HCT116 (cell line): ENCODE measurements at regions not wholly inside any gene's neighbourhood (a gene's known extent, or its start where the extent isn't known, plus 50 kb on each side); places are given as distances from the start of the nearest gene placed in this dataset.

Experiments
- ATAC-seq: fragments of 200-7000 bp; cut with Tn5 transposase; 2 replicates; pipeline ENCODE4 v1.9.1; 2020; ENCODE audit warnings: mild to moderate bottlenecking, moderate library complexity
- BruUV-seq: library from RNA; stranded (reverse); fragments of 400-500 nt; replicated peaks from 2 replicates; lab custom pipeline; 2021; lab: Mats Ljungman, UMichigan
- CTCF ChIA-PET: fragments of 300-600 bp; sonication (Branson Sonifier 250); formaldehyde crosslinking; loops from one replicate; lab custom pipeline; 2021; ENCODE audit warnings: antibody characterized with exemption; lab: Charles Lee
- POLR2A ChIA-PET: fragments of 300-600, 350-600 bp; sonication (Branson Sonifier 250); formaldehyde crosslinking; loops from one replicate; lab custom pipeline; 2021; ENCODE audit warnings: antibody characterized with exemption; lab: Charles Lee
- RAD21 ChIA-PET, 2 experiments: fragments of 300-600 bp; sonication (Branson Sonifier 250); formaldehyde crosslinking; loops; one replicate each; lab custom pipeline; 2023; ENCODE audit warnings: low total read pairs in 2 of 2; ENCODE audit not compliant: uncharacterized antibody in 2 of 2, unreplicated experiment in 2 of 2, low non-redundant PET in 1 of 2; lab: Charles Lee
- DNase-seq: peaks from one replicate; pipeline ENCODE4 v3.0.0-alpha.2; 2010; ENCODE audit warnings: low read depth, low spot score
- H2AFZ ChIP-seq: fragments of 200-600 bp; shearing (Covaris generic), sonication (generic); 2 replicates; pipeline ENCODE4 v1.6.1; 2017; ENCODE audit warnings: low read depth, mixed run types, mixed read lengths, antibody characterized with exemption, low read length; ENCODE audit not compliant: poor library complexity, severe bottlenecking
- H3K27ac ChIP-seq: 2 replicates; pipeline ENCODE4 v1.5.1; 2012; ENCODE audit warnings: low read depth, low read length
- H3K27me3 ChIP-seq: fragments of 200-600 bp; sonication (generic); 2 replicates; pipeline ENCODE4 v1.6.1; 2016; ENCODE audit warnings: mixed run types, low read length, mixed read lengths; ENCODE audit not compliant: insufficient read depth
- H3K36me3 ChIP-seq, 2 experiments: fragments of 200-500 bp in 1 of 2; fragments of 200-600 bp in 1 of 2; sonication (Bioruptor generic) in 1 of 2; sonication (generic) in 1 of 2; 2 replicates each; pipeline versions ENCODE4 v1.5.1 to v1.6.1; 2014 to 2016; ENCODE audit warnings: low read length in 2 of 2, inconsistent platforms in 1 of 2, mixed read lengths in 1 of 2, mixed run types in 1 of 2; ENCODE audit not compliant: insufficient read depth in 2 of 2, control insufficient read depth in 1 of 2
- H3K4me1 ChIP-seq, 2 experiments: fragments of 200-600 bp in 1 of 2; sonication (generic) in 1 of 2; 2 replicates each; pipeline versions ENCODE4 v1.5.1 to v1.6.1; 2012 to 2017; ENCODE audit warnings: low read length in 2 of 2, inconsistent platforms in 1 of 2, mild to moderate bottlenecking in 1 of 2, mixed read lengths in 1 of 2, mixed run types in 1 of 2, moderate library complexity in 1 of 2; ENCODE audit not compliant: insufficient read depth in 2 of 2, control insufficient read depth in 1 of 2
- H3K4me2 ChIP-seq: fragments of 200-600 bp; sonication (generic); 2 replicates; pipeline ENCODE4 v1.6.1; 2017; ENCODE audit warnings: mixed run types, low read length, mixed read lengths
- H3K4me3 ChIP-seq, 2 experiments: fragments of 200-600 bp in 1 of 2; sonication (generic) in 1 of 2; replicated peaks in 1 of 2; 2 replicates each; pipeline ENCODE4 v1.5.1; 2011 to 2016; ENCODE audit warnings: low read length in 2 of 2, control low read depth in 1 of 2, low read depth in 1 of 2, mild to moderate bottlenecking in 1 of 2, mixed read lengths in 1 of 2, mixed run types in 1 of 2
- H3K79me2 ChIP-seq: fragments of 200-600 bp; sonication (generic); 2 replicates; pipeline ENCODE4 v1.6.1; 2017; ENCODE audit warnings: mild to moderate bottlenecking, mixed run types, low read length, moderate library complexity, mixed read lengths; ENCODE audit not compliant: insufficient read depth
- H3K9ac ChIP-seq: fragments of 200-600 bp; sonication (generic); 2 replicates; pipeline ENCODE4 v1.6.1; 2016; ENCODE audit warnings: low read length, mixed read lengths
- H3K9me2 ChIP-seq: fragments of 200-600 bp; sonication (generic), shearing (Covaris generic); 2 replicates; pipeline ENCODE4 v1.6.1; 2017; ENCODE audit warnings: mixed run types, mild to moderate bottlenecking, moderate library complexity; ENCODE audit not compliant: insufficient read depth
- H3K9me3 ChIP-seq, 2 experiments: fragments of 200-500 bp in 1 of 2; fragments of 200-600 bp in 1 of 2; sonication (Bioruptor generic) in 1 of 2; sonication (generic) in 1 of 2; 2 replicates each; pipeline ENCODE4 v1.6.1; 2014 to 2017; ENCODE audit warnings: low read length in 2 of 2, mixed read lengths in 2 of 2, inconsistent platforms in 1 of 2, low read depth in 1 of 2, mild to moderate bottlenecking in 1 of 2, mixed run types in 1 of 2, moderate library complexity in 1 of 2; ENCODE audit not compliant: control insufficient read depth in 1 of 2, insufficient read depth in 1 of 2
- H4K20me1 ChIP-seq: fragments of 200-600 bp; sonication (generic), shearing (Covaris generic); 2 replicates; pipeline ENCODE4 v1.6.1; 2017; ENCODE audit warnings: mixed run types, mild to moderate bottlenecking, moderate library complexity; ENCODE audit not compliant: insufficient read depth
- CEBPB ChIP-seq: IDR thresholded peaks from 2 replicates; pipeline ENCODE4 v1.6.1; 2012; ENCODE audit warnings: low read depth
- ELF1 ChIP-seq: IDR thresholded peaks from 2 replicates; pipeline ENCODE4 v1.6.1; 2012; ENCODE audit warnings: low read depth, borderline replicate concordance
- FOSL1 ChIP-seq: IDR thresholded peaks from 2 replicates; pipeline ENCODE4 v1.6.1; 2012; ENCODE audit warnings: low read depth
- POLR2AphosphoS5 ChIP-seq: IDR thresholded peaks from 2 replicates; pipeline ENCODE4 v1.6.1; 2011; ENCODE audit warnings: mild to moderate bottlenecking, low read depth, low read length, moderate library complexity
- RAD21 ChIP-seq: IDR thresholded peaks from 2 replicates; pipeline ENCODE4 v1.6.1; 2012; ENCODE audit warnings: low read depth, mild to moderate bottlenecking
- SRF ChIP-seq: IDR thresholded peaks from 2 replicates; pipeline ENCODE4 v1.6.1; 2012; ENCODE audit warnings: low read depth
- YY1 ChIP-seq: IDR thresholded peaks from 2 replicates; pipeline ENCODE4 v1.6.1; 2011; ENCODE audit warnings: low read length, low read depth, moderate library complexity, mild to moderate bottlenecking; ENCODE audit not compliant: insufficient replicate concordance; ENCODE audit errors: extremely low read depth
- ZNF274 ChIP-seq: fragments of 200-500 bp; sonication (Bioruptor generic); IDR thresholded peaks from 2 replicates; pipeline ENCODE4 v1.6.1; 2014; ENCODE audit warnings: mild to moderate bottlenecking, low read depth, low read length, inconsistent platforms
- intact Hi-C: fragments of 100-400 bp; cut with micrococcal nuclease; formaldehyde crosslinking; loops from 2 replicates; pipeline ENCODE4 v1.10.0; 2022
- TF ChIP-seq, protein P1 (sequence below): IDR thresholded peaks from 2 replicates; pipeline ENCODE4 v1.6.1; 2011; ENCODE audit warnings: mild to moderate bottlenecking, low read length, moderate library complexity; ENCODE audit not compliant: insufficient replicate concordance; ENCODE audit errors: extremely low read depth
- TF ChIP-seq, protein P2 (sequence below), 3 experiments: fragments of 200-600 bp in 1 of 3; sonication (generic) in 1 of 3; IDR thresholded peaks in 2 of 3; conservative IDR thresholded peaks in 1 of 3; 2 replicates each; pipeline ENCODE4 v1.5.1; 2012 to 2017; ENCODE audit warnings: low read depth in 2 of 3, low read length in 2 of 3, antibody characterized with exemption in 1 of 3, borderline replicate concordance in 1 of 3, control low read depth in 1 of 3, mild to moderate bottlenecking in 1 of 3, mixed read lengths in 1 of 3, mixed run types in 1 of 3, moderate library complexity in 1 of 3; ENCODE audit not compliant: insufficient read depth in 1 of 3
- TF ChIP-seq, protein P3 (sequence below): IDR thresholded peaks from 2 replicates; pipeline ENCODE4 v1.6.1; 2012; ENCODE audit warnings: low read depth

DNA sequence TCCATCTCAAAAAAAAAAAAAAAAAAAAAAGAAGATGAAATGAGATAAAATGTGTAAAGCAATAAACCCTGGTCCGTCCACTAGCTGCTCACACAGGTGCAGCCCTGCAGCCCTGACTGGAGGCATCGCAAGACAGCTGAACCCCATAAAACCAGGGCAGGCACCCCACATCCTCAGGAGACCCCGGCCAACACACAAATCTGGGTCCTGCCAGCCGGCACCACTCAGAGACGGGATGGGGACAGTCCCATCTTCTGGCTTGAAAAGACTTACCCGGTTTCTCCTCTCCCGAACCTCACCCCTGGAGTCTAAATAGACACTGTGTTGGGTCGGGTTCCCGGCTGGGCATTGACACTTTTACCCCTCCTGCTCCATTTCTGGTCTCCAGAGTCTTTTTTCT is 52.7 kb upstream of the TNRC6C start:
- no peak overlapping the region for H3K9ac ChIP-seq
- no peaks in the 10 kb centered on the region for H3K9me2 ChIP-seq
- H3K9me3 ChIP-seq, result no peaks in the 10 kb centered on the region
- POLR2A ChIA-PET, result no interaction called here
- no peaks in the 10 kb centered on the region for H3K36me3 ChIP-seq
- CTCF ChIA-PET, result interaction anchor here (1.8 kb wide), 1 partner anchor 13 kb away, joined by 5 read pairs; no protein-coding TSS in a partner anchor
- RAD21 ChIA-PET, result no interaction called here
- no TSS peak for BruUV-seq
- H4K20me1 ChIP-seq, result no peaks in the 10 kb centered on the region
- ATAC-seq, result no peak
- H3K4me2 ChIP-seq, result no peak overlapping the region
- H2AFZ ChIP-seq, result no peak overlapping the region
- H3K27ac ChIP-seq, result no peak overlapping the region
- H3K4me1 ChIP-seq, result no peaks in the 10 kb centered on the region
- peaks cover 21% of the 10 kb centered on the region; the same call in 1 of the 2 replicates for H3K27me3 ChIP-seq
- H3K4me3 ChIP-seq, result no peak overlapping the region
- no peaks in the 10 kb centered on the region for H3K79me2 ChIP-seq
- intact Hi-C loops, result no loop called here
- TF ChIP-seq, protein P1, sequence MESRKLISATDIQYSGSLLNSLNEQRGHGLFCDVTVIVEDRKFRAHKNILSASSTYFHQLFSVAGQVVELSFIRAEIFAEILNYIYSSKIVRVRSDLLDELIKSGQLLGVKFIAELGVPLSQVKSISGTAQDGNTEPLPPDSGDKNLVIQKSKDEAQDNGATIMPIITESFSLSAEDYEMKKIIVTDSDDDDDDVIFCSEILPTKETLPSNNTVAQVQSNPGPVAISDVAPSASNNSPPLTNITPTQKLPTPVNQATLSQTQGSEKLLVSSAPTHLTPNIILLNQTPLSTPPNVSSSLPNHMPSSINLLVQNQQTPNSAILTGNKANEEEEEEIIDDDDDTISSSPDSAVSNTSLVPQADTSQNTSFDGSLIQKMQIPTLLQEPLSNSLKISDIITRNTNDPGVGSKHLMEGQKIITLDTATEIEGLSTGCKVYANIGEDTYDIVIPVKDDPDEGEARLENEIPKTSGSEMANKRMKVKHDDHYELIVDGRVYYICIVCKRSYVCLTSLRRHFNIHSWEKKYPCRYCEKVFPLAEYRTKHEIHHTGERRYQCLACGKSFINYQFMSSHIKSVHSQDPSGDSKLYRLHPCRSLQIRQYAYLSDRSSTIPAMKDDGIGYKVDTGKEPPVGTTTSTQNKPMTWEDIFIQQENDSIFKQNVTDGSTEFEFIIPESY, result no peak
- TF ChIP-seq ELF1, result no peak
- TF ChIP-seq, protein P2, sequence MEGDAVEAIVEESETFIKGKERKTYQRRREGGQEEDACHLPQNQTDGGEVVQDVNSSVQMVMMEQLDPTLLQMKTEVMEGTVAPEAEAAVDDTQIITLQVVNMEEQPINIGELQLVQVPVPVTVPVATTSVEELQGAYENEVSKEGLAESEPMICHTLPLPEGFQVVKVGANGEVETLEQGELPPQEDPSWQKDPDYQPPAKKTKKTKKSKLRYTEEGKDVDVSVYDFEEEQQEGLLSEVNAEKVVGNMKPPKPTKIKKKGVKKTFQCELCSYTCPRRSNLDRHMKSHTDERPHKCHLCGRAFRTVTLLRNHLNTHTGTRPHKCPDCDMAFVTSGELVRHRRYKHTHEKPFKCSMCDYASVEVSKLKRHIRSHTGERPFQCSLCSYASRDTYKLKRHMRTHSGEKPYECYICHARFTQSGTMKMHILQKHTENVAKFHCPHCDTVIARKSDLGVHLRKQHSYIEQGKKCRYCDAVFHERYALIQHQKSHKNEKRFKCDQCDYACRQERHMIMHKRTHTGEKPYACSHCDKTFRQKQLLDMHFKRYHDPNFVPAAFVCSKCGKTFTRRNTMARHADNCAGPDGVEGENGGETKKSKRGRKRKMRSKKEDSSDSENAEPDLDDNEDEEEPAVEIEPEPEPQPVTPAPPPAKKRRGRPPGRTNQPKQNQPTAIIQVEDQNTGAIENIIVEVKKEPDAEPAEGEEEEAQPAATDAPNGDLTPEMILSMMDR (IDR thresholded peaks at IDR 0.05 in 2 of 3, conservative IDR thresholded peaks at IDR 0.05 in 1 of 3; ENCODE audit: borderline replicate concordance in 1 of 3, insufficient read depth in 1 of 3, low read depth in 2 of 3, low read length in 2 of 3), result no peak
- no peak for TF ChIP-seq POLR2AphosphoS5
- no peak for TF ChIP-seq ZNF274
- no peak for TF ChIP-seq RAD21
- TF ChIP-seq, protein P3, sequence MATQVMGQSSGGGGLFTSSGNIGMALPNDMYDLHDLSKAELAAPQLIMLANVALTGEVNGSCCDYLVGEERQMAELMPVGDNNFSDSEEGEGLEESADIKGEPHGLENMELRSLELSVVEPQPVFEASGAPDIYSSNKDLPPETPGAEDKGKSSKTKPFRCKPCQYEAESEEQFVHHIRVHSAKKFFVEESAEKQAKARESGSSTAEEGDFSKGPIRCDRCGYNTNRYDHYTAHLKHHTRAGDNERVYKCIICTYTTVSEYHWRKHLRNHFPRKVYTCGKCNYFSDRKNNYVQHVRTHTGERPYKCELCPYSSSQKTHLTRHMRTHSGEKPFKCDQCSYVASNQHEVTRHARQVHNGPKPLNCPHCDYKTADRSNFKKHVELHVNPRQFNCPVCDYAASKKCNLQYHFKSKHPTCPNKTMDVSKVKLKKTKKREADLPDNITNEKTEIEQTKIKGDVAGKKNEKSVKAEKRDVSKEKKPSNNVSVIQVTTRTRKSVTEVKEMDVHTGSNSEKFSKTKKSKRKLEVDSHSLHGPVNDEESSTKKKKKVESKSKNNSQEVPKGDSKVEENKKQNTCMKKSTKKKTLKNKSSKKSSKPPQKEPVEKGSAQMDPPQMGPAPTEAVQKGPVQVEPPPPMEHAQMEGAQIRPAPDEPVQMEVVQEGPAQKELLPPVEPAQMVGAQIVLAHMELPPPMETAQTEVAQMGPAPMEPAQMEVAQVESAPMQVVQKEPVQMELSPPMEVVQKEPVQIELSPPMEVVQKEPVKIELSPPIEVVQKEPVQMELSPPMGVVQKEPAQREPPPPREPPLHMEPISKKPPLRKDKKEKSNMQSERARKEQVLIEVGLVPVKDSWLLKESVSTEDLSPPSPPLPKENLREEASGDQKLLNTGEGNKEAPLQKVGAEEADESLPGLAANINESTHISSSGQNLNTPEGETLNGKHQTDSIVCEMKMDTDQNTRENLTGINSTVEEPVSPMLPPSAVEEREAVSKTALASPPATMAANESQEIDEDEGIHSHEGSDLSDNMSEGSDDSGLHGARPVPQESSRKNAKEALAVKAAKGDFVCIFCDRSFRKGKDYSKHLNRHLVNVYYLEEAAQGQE, result no peak
- TF ChIP-seq CEBPB, result no peak
- no peak for TF ChIP-seq FOSL1
- TF ChIP-seq SRF, result no peak
- TF ChIP-seq YY1, result no peak
- no peak for DNase-seq
